Lower lobe of right lung (tissue), 2 donors: ENCODE measurements at regions not wholly inside any gene's neighbourhood (a gene's known extent, or its start where the extent isn't known, plus 50 kb on each side); places are given as distances from the start of the nearest gene placed in this dataset.

Experiments
- ATAC-seq, 2 donors: fragments of 200-7000 bp; cut with Tn5 transposase; one replicate each; pipeline ENCODE4 v1.9.1; 2020 to 2022; ENCODE audit warnings: mild to moderate bottlenecking in 2 of 2, moderate library complexity in 2 of 2
- DNase-seq: peaks from one replicate; pipeline ENCODE4 v3.0.0-alpha.2; 2020
- H3K27ac ChIP-seq: fragments of 200-600 bp; one replicate; pipeline ENCODE4 v1.8.0; 2022
- H3K27me3 ChIP-seq: fragments of 200-600 bp; one replicate; pipeline ENCODE4 v1.8.0; 2022; ENCODE audit warnings: low read depth
- H3K36me3 ChIP-seq: fragments of 200-600 bp; one replicate; pipeline ENCODE4 v1.8.0; 2022; ENCODE audit warnings: mild to moderate bottlenecking
- H3K4me1 ChIP-seq: fragments of 200-600 bp; one replicate; pipeline ENCODE4 v1.8.0; 2022
- H3K4me3 ChIP-seq: fragments of 200-600 bp; one replicate; pipeline ENCODE4 v1.8.0; 2022; ENCODE audit warnings: mild to moderate bottlenecking
- H3K9me3 ChIP-seq: fragments of 200-600 bp; one replicate; pipeline ENCODE4 v1.8.0; 2022
- CTCF ChIP-seq: fragments of 200-600 bp; IDR thresholded peaks from one replicate; pipeline ENCODE4 v1.8.0; 2022; ENCODE audit warnings: antibody characterized with exemption, mild to moderate bottlenecking
- intact Hi-C: fragments of 100-400 bp; cut with DNase I; formaldehyde crosslinking; loops from one replicate; pipeline ENCODE4 v1.11.0; 2022
- donor health status: DM: no; HTN: yes; CAD: no; lungs with severe emphysema.

- ATAC-seq: no peak
- intact Hi-C loops: no loop called here
Observed at GRCh38 chr6:21437581-21437980, 156.0 kb upstream of the SOX4 start.

GRCh38 chr6:21438237-21438985 lies 155.1 kb upstream of the SOX4 start:
- DNase-seq: no peak
- peak in 1 of 2 donors; percentile 45 for ATAC-seq
- intact Hi-C loops: no loop called here
- Histone ChIP-seq H3K36me3 (no peaks in the 10 kb centered on the region), H3K27me3 (no peaks in the 10 kb centered on the region), H3K4me1 (no peaks in the 10 kb centered on the region), H3K27ac (no peak overlapping the region), H3K4me3 (no peak overlapping the region), H3K9me3 (no peaks in the 10 kb centered on the region)
- no peak for TF ChIP-seq CTCF

More at GRCh38 chr6:21437581-21437980, 156.0 kb upstream of the SOX4 start:
- no peak for DNase-seq
- H3K36me3 ChIP-seq: no peaks in the 10 kb centered on the region
- no peaks in the 10 kb centered on the region for H3K9me3 ChIP-seq
- TF ChIP-seq CTCF: no peak
- no peaks in the 10 kb centered on the region for H3K4me1 ChIP-seq
- H3K27me3 ChIP-seq: no peaks in the 10 kb centered on the region
- no peak overlapping the region for H3K27ac ChIP-seq
- no peak overlapping the region for H3K4me3 ChIP-seq

- no peak for ATAC-seq
- TF ChIP-seq CTCF: no peak
- no peaks in the 10 kb centered on the region for H3K9me3 ChIP-seq
Observed at GRCh38 chr6:21438986-21439352, 154.6 kb upstream of the SOX4 start.

GRCh38 chr6:21441386-21441785 lies 152.2 kb upstream of the SOX4 start:
- TF ChIP-seq CTCF: no peak

More at GRCh38 chr6:21438986-21439352, 154.6 kb upstream of the SOX4 start:
- Histone ChIP-seq H3K4me1 (no peaks in the 10 kb centered on the region), H3K36me3 (no peaks in the 10 kb centered on the region), H3K4me3 (no peak overlapping the region), H3K27me3 (no peaks in the 10 kb centered on the region), H3K27ac (no peak overlapping the region)
- intact Hi-C loops: no loop called here
- no peak for DNase-seq

GRCh38 chr6:21442874-21443273 lies 150.7 kb upstream of the SOX4 start:
- DNase-seq: no peak
- Histone ChIP-seq H3K4me3 (no peak overlapping the region), H3K9me3 (no peaks in the 10 kb centered on the region), H3K4me1 (no peaks in the 10 kb centered on the region), H3K27me3 (no peaks in the 10 kb centered on the region), H3K27ac (no peak overlapping the region), H3K36me3 (no peaks in the 10 kb centered on the region)
- intact Hi-C loops: no loop called here
- no peak for ATAC-seq
- no peak for TF ChIP-seq CTCF

More at GRCh38 chr6:21441386-21441785, 152.2 kb upstream of the SOX4 start:
- no peak overlapping the region for H3K27ac ChIP-seq
- H3K4me3 ChIP-seq: no peak overlapping the region
- no peaks in the 10 kb centered on the region for H3K9me3 ChIP-seq
- no peaks in the 10 kb centered on the region for H3K27me3 ChIP-seq
- DNase-seq (no peak), ATAC-seq (no peak)
- intact Hi-C loops: no loop called here
- no peaks in the 10 kb centered on the region for H3K4me1 ChIP-seq
- no peaks in the 10 kb centered on the region for H3K36me3 ChIP-seq
